Gastrocnemius medialis (tissue), 4 donors: ENCODE measurements at regions not wholly inside any gene's neighbourhood (a gene's known extent, or its start where the extent isn't known, plus 50 kb on each side); places are given as distances from the start of the nearest gene placed in this dataset.

Source experiments
- CTCF ChIP-seq, 5 experiments: fragments of 450-650 bp in 3 of 5; fragments of 200-600 bp in 2 of 5; sonication (generic) in 2 of 5; IDR thresholded peaks in 4 of 5; conservative IDR thresholded peaks in 1 of 5; 1 replicate in 4 of 5; 2 replicates in 1 of 5; pipeline ENCODE4 v1.5.1; 2016 to 2019; ENCODE audit warnings: antibody characterized with exemption in 5 of 5, mild to moderate bottlenecking in 3 of 5, moderate library complexity in 3 of 5
- POLR2A ChIP-seq, 2 donors: fragments of 450-650 bp; IDR thresholded peaks; one replicate each; pipeline ENCODE4 v1.6.1; 2017; ENCODE audit warnings: antibody characterized with exemption in 2 of 2, mild to moderate bottlenecking in 2 of 2, moderate library complexity in 2 of 2

DNA sequence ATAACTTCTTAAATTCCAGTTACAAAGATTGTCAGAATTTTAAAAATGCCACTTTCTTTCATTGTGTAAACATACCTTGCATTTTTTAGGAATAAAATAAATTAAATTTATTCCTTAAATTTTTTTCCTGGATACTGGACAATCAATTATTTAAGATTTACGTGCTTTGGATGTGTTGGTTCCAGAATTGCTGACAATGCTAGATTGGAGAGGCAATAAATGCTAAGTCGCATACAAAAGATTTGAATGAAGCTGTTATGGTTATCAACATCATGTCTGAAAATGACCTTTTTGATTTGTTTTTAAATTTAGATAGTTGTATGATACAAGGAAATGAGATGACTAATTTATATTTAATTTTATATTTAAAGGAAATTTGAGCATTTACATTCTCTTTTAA, 89.2 kb upstream of the SEMA3A start:
- TF ChIP-seq POLR2A (IDR thresholded peaks at IDR 0.05) (no peak), CTCF (IDR thresholded peaks at IDR 0.05 in 4 of 5, conservative IDR thresholded peaks at IDR 0.05 in 1 of 5) (no peak)
